ENCODE measurements at regions not wholly inside any gene's neighbourhood (a gene's known extent, or its start where the extent isn't known, plus 50 kb on each side); places are given as distances from the start of the nearest gene placed in this dataset.

GRCh38 chr10:2572611-2573010 is 494.7 kb upstream of the PFKP start:
- ChIA-PET POLR2A (no interaction called here), CTCF (no interaction called here)
- Histone ChIP-seq H3K27ac (ENCODE audit: extremely low read depth, low read depth, low read length) (no peak overlapping the region), H3K36me3 (ENCODE audit: control insufficient read depth in 2 of 2, insufficient read depth in 1 of 2, low read length in 2 of 2) (no peaks in the 10 kb centered on the region), H3K9me3 (ENCODE audit: control insufficient read depth, insufficient read depth, low read depth, low read length) (no peaks in the 10 kb centered on the region), H3K4me1 (ENCODE audit: control insufficient read depth, insufficient read depth, low read length) (no peaks in the 10 kb centered on the region), H3K4me3 (ENCODE audit: low read depth, low read length) (no peak overlapping the region)
- TF ChIP-seq GLIS2 (tag by site-specific recombination; IDR thresholded peaks at IDR 0.05) (no peak), ZSCAN18 (tag by site-specific recombination; IDR thresholded peaks at IDR 0.05) (no peak), ZNF292 (tag by site-specific recombination; IDR thresholded peaks at IDR 0.05; ENCODE audit: borderline replicate concordance, low read depth) (no peak), ZNF19 (tag by site-specific recombination; IDR thresholded peaks at IDR 0.05; ENCODE audit: low read depth) (no peak), GLI4 (tag by site-specific recombination; IDR thresholded peaks at IDR 0.05) (no peak), ZNF792 (tag by site-specific recombination; IDR thresholded peaks at IDR 0.05) (no peak)

GRCh38 chr10:2556883-2557282 is 510.5 kb upstream of the PFKP start:
- TF ChIP-seq ZNF501 (tag by site-specific recombination; IDR thresholded peaks at IDR 0.05) (no peak), ZNF362 (tag by site-specific recombination; IDR thresholded peaks at IDR 0.05) (no peak), ZNF138 (tag by site-specific recombination; IDR thresholded peaks at IDR 0.05; ENCODE audit: borderline replicate concordance) (no peak), ZNF132 (tag by site-specific recombination; IDR thresholded peaks at IDR 0.05; ENCODE audit: borderline replicate concordance) (no peak), ZFP3 (tag by site-specific recombination; IDR thresholded peaks at IDR 0.05; ENCODE audit: low read depth) (no peak), ZSCAN23 (tag by site-specific recombination; IDR thresholded peaks at IDR 0.05) (no peak), ZNF341 (tag by site-specific recombination; IDR thresholded peaks at IDR 0.05; ENCODE audit: low read depth) (no peak), ZBTB49 (tag by site-specific recombination; IDR thresholded peaks at IDR 0.05; ENCODE audit: low read depth) (no peak), ZNF157 (tag by site-specific recombination; IDR thresholded peaks at IDR 0.05) (no peak), RBAK (tag by site-specific recombination; IDR thresholded peaks at IDR 0.05) (no peak), WT1 (tag by site-specific recombination; IDR thresholded peaks at IDR 0.05) (no peak)
- Histone ChIP-seq H3K36me3 (ENCODE audit: control insufficient read depth in 2 of 2, insufficient read depth in 1 of 2, low read length in 2 of 2) (no peaks in the 10 kb centered on the region), H3K4me1 (ENCODE audit: control insufficient read depth, insufficient read depth, low read length) (no peaks in the 10 kb centered on the region), H3K27ac (ENCODE audit: extremely low read depth, low read depth, low read length) (no peak overlapping the region), H3K9me3 (ENCODE audit: control insufficient read depth, insufficient read depth, low read depth, low read length) (no peaks in the 10 kb centered on the region), H3K4me3 (ENCODE audit: low read depth, low read length) (no peak overlapping the region)
- ChIA-PET POLR2A (no interaction called here), CTCF (no interaction called here)

GRCh38 chr10:2548071-2548470 is 519.3 kb upstream of the PFKP start:
- Histone ChIP-seq H3K4me1 (ENCODE audit: control insufficient read depth, insufficient read depth, low read length) (no peaks in the 10 kb centered on the region), H3K9me3 (ENCODE audit: control insufficient read depth, insufficient read depth, low read depth, low read length) (no peaks in the 10 kb centered on the region), H3K4me3 (ENCODE audit: low read depth, low read length) (no peak overlapping the region), H3K36me3 (ENCODE audit: control insufficient read depth in 2 of 2, insufficient read depth in 1 of 2, low read length in 2 of 2) (no peaks in the 10 kb centered on the region), H3K27ac (ENCODE audit: extremely low read depth, low read depth, low read length) (no peak overlapping the region)
- POLR2A ChIA-PET = no interaction called here
- TF ChIP-seq RBAK (tag by site-specific recombination; IDR thresholded peaks at IDR 0.05) = no peak
- no peak for TF ChIP-seq ZNF426 (tag by site-specific recombination; IDR thresholded peaks at IDR 0.05)
- TF ChIP-seq IKZF3 (tag by site-specific recombination; IDR thresholded peaks at IDR 0.05) = no peak
- TF ChIP-seq HIC1 (tag by site-specific recombination; IDR thresholded peaks at IDR 0.05) = no peak
- no peak for TF ChIP-seq ZNF157 (tag by site-specific recombination; IDR thresholded peaks at IDR 0.05)
- no peak for TF ChIP-seq EGR2 (tag by site-specific recombination; IDR thresholded peaks at IDR 0.05; ENCODE audit: low read depth)
- CTCF ChIA-PET = no interaction called here
